Mesothelial cell of epicardium (in vitro differentiated cells): ENCODE measurements at regions not wholly inside any gene's neighbourhood (a gene's known extent, or its start where the extent isn't known, plus 50 kb on each side); places are given as distances from the start of the nearest gene placed in this dataset.

ENCODE experiments used
- DNase-seq, 2 experiments: peaks; one replicate each; pipeline ENCODE4 v3.0.0; 2021; ENCODE audit warnings: low spot score in 2 of 2; ENCODE audit not compliant: unreplicated experiment in 2 of 2
- H3K27ac Mint-ChIP-seq: 2 replicates; pipeline ENCODE4 v1.8.0; 2021; ENCODE audit warnings: mixed read lengths
- H3K27me3 Mint-ChIP-seq: 2 replicates; pipeline ENCODE4 v1.8.0; 2021; ENCODE audit warnings: low read depth, mixed read lengths
- H3K36me3 Mint-ChIP-seq: 2 replicates; pipeline ENCODE4 v1.8.0; 2021; ENCODE audit warnings: mixed read lengths
- H3K4me1 Mint-ChIP-seq: 2 replicates; pipeline ENCODE4 v1.8.0; 2021; ENCODE audit warnings: mixed read lengths
- H3K4me3 Mint-ChIP-seq: 2 replicates; pipeline ENCODE4 v1.8.0; 2021; ENCODE audit warnings: mild to moderate bottlenecking, moderate library complexity, mixed read lengths
- H3K9me3 Mint-ChIP-seq: 2 replicates; pipeline ENCODE4 v1.8.0; 2021; ENCODE audit warnings: mixed read lengths
- TF ChIP-seq, protein P1 (sequence below): fragments of 200-600 bp; sonication (generic); IDR thresholded peaks from one replicate; pipeline ENCODE4 v1.5.0; 2021; ENCODE audit warnings: antibody characterized with exemption; ENCODE audit not compliant: unreplicated experiment

DNA sequence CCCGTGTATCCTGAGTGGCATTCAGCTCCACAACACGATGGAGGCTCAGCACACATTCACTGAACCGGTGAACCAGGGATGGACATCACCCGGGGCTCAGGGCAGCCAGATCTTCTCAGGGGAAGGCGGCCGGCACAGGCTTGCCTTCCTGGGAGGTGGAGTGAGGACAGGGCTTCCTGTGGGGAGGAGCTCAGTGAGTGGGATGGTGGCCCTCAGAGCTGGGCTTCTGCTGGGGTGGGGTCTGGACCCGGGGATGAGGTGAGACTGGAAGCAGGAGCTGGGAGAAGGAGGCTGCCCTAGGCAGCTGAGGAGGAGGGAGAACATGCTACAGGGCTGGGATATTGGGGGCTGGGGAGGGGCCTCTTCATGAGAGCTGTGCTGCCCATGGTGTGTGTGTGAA lies 58.5 kb upstream of the PRR23E start:
- H3K4me1 Mint-ChIP-seq: peaks cover 14% of the 10 kb centered on the region
- no peak overlapping the region for H3K27ac Mint-ChIP-seq
- no peak for DNase-seq
- no peaks in the 10 kb centered on the region for H3K36me3 Mint-ChIP-seq
- H3K4me3 Mint-ChIP-seq: peak overlapping the region; percentile 20
- TF ChIP-seq, protein P1, sequence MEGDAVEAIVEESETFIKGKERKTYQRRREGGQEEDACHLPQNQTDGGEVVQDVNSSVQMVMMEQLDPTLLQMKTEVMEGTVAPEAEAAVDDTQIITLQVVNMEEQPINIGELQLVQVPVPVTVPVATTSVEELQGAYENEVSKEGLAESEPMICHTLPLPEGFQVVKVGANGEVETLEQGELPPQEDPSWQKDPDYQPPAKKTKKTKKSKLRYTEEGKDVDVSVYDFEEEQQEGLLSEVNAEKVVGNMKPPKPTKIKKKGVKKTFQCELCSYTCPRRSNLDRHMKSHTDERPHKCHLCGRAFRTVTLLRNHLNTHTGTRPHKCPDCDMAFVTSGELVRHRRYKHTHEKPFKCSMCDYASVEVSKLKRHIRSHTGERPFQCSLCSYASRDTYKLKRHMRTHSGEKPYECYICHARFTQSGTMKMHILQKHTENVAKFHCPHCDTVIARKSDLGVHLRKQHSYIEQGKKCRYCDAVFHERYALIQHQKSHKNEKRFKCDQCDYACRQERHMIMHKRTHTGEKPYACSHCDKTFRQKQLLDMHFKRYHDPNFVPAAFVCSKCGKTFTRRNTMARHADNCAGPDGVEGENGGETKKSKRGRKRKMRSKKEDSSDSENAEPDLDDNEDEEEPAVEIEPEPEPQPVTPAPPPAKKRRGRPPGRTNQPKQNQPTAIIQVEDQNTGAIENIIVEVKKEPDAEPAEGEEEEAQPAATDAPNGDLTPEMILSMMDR: no peak
- peaks cover 92% of the 10 kb centered on the region for H3K27me3 Mint-ChIP-seq
- H3K9me3 Mint-ChIP-seq: no peaks in the 10 kb centered on the region

DNA sequence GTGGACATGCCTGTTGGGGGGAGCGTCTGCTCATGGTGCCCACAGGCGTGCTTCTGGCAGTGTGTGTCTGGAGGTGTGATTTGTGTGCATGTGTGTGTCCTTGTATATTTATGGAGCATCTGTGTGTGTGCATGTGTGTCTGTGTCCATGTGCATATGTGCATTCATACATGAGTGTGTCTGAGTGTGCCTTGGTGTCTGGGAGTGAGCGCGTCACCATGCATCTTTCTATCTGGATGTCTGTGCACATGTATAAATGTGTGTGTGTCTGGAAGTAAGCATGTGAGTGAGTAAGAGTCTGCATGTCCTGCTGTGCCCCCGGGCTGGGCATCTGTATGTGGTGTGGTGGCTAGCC lies 58.1 kb upstream of the PRR23E start:
- H3K4me1 Mint-ChIP-seq: peaks cover 14% of the 10 kb centered on the region
- H3K4me3 Mint-ChIP-seq: peak overlapping the region; percentile 48
- peaks cover 91% of the 10 kb centered on the region for H3K27me3 Mint-ChIP-seq
- no peaks in the 10 kb centered on the region for H3K9me3 Mint-ChIP-seq
- TF ChIP-seq, protein P1: no peak
- no peak overlapping the region for H3K27ac Mint-ChIP-seq
- DNase-seq: no peak
- no peaks in the 10 kb centered on the region for H3K36me3 Mint-ChIP-seq

DNA sequence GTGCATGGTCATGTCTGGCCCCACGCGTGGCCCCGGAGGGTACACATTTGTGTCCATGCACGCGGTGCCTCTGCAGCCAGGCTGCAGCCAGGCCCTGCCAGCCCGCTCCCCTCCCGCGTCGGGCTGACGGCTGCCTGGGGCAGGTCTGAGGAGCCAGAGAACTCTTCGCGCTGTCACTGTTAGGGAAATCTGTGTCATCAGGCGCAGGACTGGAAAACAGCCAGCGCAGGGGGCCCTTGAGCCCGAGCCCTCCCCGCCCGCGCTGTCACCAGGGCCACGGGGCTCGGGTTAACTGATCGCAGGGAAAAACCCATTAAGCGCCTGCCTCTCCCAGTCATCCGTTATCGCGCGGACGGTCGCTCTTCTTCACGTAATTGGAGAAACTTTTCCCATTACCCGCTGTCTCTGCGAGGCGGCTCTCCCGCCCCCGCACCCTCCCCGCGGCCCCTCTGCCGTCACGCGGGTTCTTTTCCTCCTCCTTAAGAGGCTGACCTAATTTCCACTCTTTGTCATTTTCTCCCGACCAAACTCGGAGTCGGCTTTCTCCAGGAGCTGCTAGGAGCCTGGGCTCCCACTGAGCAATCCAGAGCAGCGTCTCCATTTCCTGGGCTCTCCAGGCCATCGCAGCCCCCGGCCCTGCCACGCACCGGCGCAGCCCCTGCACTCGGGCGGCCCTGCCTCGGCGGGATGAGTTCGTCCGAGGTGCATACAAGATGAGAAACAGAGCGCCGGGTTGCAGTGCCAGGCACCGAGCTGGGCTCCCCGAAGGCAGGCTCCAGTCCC lies 57.5 kb upstream of the PRR23E start:
- no peaks in the 10 kb centered on the region for H3K36me3 Mint-ChIP-seq

DNA sequence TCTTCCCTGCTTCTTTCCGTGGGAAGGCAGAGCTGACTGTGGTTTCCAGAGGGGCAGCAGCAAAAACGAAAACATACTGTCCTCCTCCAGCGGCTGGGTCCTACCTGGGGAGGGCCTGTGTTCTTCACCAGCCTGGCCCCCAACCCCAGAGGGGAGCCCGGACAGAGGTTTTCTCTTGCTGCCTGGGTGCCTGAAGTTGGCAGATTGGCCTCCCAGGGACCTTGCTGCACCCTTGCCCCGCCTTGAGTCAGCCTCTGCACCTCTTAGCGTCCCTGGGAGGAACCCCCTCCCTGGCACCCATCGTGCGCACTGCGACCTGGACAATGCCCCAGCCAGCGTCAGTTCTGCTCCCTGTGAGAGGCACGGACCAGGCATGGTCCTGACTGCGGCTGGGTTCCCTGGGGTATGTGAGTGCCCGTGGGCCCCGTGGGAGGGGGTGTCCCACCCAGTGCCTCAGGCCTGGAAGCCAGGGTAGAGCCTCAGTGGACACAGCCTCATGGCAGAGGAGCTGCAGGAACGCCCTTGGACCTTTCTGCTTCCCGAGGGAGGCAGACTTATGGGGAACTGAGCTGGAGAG lies 56.8 kb upstream of the PRR23E start:
- H3K4me3 Mint-ChIP-seq: no peak overlapping the region
- no peak overlapping the region for H3K27ac Mint-ChIP-seq
- no peak for DNase-seq
- peaks cover 89% of the 10 kb centered on the region for H3K27me3 Mint-ChIP-seq
- no peaks in the 10 kb centered on the region for H3K9me3 Mint-ChIP-seq
- TF ChIP-seq, protein P1: no peak
- H3K36me3 Mint-ChIP-seq: no peaks in the 10 kb centered on the region
- peaks cover 14% of the 10 kb centered on the region for H3K4me1 Mint-ChIP-seq

More for the DNA sequence above, 57.5 kb upstream of the PRR23E start:
- TF ChIP-seq, protein P1: no peak
- Mint-ChIP-seq H3K27ac (no peak overlapping the region), H3K9me3 (no peaks in the 10 kb centered on the region), H3K27me3 (peaks cover 93% of the 10 kb centered on the region), H3K4me3 (peak overlapping the region; percentile 48), H3K4me1 (peaks cover 14% of the 10 kb centered on the region)
- peak in 1 of 2 experiments; percentile 55 for DNase-seq

DNA sequence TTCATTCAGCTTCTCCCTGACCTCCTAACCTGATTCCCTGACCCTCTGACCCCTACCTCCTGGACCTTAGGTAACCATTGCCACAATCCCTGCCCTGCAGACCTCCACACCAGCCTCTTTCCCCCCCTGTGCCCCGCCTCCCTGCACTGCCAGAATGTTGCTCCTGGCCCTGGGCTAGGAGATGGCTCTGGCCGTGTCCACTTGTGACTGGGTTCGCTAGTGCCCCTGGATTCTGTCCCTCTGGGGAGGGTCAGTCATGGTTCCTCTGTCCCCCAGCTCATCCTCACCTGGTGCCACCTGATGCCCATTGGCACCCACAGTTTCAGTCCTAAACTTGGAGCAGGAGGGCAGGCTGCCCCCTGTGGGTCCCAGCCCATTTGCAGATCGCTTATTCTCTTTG lies 56.2 kb upstream of the PRR23E start:
- Mint-ChIP-seq H3K36me3 (no peaks in the 10 kb centered on the region), H3K4me3 (no peak overlapping the region)
- TF ChIP-seq, protein P1: no peak

More for the DNA sequence above, 56.2 kb upstream of the PRR23E start:
- peaks cover 14% of the 10 kb centered on the region for H3K4me1 Mint-ChIP-seq
- no peaks in the 10 kb centered on the region for H3K9me3 Mint-ChIP-seq
- peaks cover 87% of the 10 kb centered on the region for H3K27me3 Mint-ChIP-seq
- no peak overlapping the region for H3K27ac Mint-ChIP-seq
- DNase-seq: no peak
